ENCODE measurements at regions not wholly inside any gene's neighbourhood (a gene's known extent, or its start where the extent isn't known, plus 50 kb on each side); places are given as distances from the start of the nearest gene placed in this dataset.

GRCh38 chr1:98458511-98459485 is 202.7 kb upstream of the SNX7 start:
- H3K9me2 ChIP-seq (replicated peaks; ENCODE audit: low read length), result no peaks in the 10 kb centered on the region
- no peaks in the 10 kb centered on the region for H4K20me1 ChIP-seq (ENCODE audit: low read length)
- ATAC-seq (no peak), DNase-seq (no peak)
- intact Hi-C loops (cut with micrococcal nuclease), result no loop called here
- no peak overlapping the region for H3K27ac ChIP-seq (ENCODE audit: low read length)
- no peaks in the 10 kb centered on the region for H3K9me3 ChIP-seq (ENCODE audit: low read length)
- no TSS peak for BruUV-seq (replicated peaks)
- no peaks in the 10 kb centered on the region for H3K4me1 ChIP-seq (ENCODE audit: insufficient read depth, low read length)
- ChIA-PET CTCF (no interaction called here), POLR2A (ENCODE audit: unreplicated experiment) (interaction anchor here (0.6 kb wide), 1 partner anchor 387 kb away, joined by 3 read pairs; no protein-coding TSS in a partner anchor)
- H3K4me3 ChIP-seq (ENCODE audit: low read length), result no peak overlapping the region
- no peak for TF ChIP-seq EZH2 (IDR thresholded peaks at IDR 0.05; ENCODE audit: low read length, unreplicated experiment)
- TF ChIP-seq CTCF (conservative IDR thresholded peaks at IDR 0.05; ENCODE audit: low read depth, low read length), result no peak
- TF ChIP-seq EZH2phosphoT487 (IDR thresholded peaks at IDR 0.05; ENCODE audit: borderline replicate concordance, low read length), result no peak
- no peak overlapping the region for H3K9ac ChIP-seq (ENCODE audit: low read length)
- no peaks in the 10 kb centered on the region for H3F3A ChIP-seq (ENCODE audit: low read length, unreplicated experiment)
- no peaks in the 10 kb centered on the region for H3K36me3 ChIP-seq (ENCODE audit: low read depth, low read length)
- no peak overlapping the region for H2AFZ ChIP-seq (ENCODE audit: low read length)
- H3K4me2 ChIP-seq (ENCODE audit: low read length), result no peak overlapping the region
- H3K79me2 ChIP-seq (ENCODE audit: low read length), result no peaks in the 10 kb centered on the region
- no peaks in the 10 kb centered on the region for H3K27me3 ChIP-seq (ENCODE audit: low read length)

- no peaks in the 10 kb centered on the region for H3K36me3 ChIP-seq (ENCODE audit: low read depth, low read length)
- no peaks in the 10 kb centered on the region for H3K9me3 ChIP-seq (ENCODE audit: low read length)
- H3K4me3 ChIP-seq (ENCODE audit: low read length), result no peak overlapping the region
- H3F3A ChIP-seq (ENCODE audit: low read length, unreplicated experiment), result no peaks in the 10 kb centered on the region
- H3K9me2 ChIP-seq (replicated peaks; ENCODE audit: low read length), result no peaks in the 10 kb centered on the region
- CTCF ChIA-PET, result no interaction called here
- H3K27ac ChIP-seq (ENCODE audit: low read length), result no peak overlapping the region
- H3K79me2 ChIP-seq (ENCODE audit: low read length), result no peaks in the 10 kb centered on the region
- no peak overlapping the region for H3K9ac ChIP-seq (ENCODE audit: low read length)
- H3K4me2 ChIP-seq (ENCODE audit: low read length), result no peak overlapping the region
- no peak overlapping the region for H2AFZ ChIP-seq (ENCODE audit: low read length)
- TF ChIP-seq EZH2 (IDR thresholded peaks at IDR 0.05; ENCODE audit: low read length, unreplicated experiment), result no peak
- no peak for TF ChIP-seq CTCF (conservative IDR thresholded peaks at IDR 0.05; ENCODE audit: low read depth, low read length)
- TF ChIP-seq EZH2phosphoT487 (IDR thresholded peaks at IDR 0.05; ENCODE audit: borderline replicate concordance, low read length), result no peak
- intact Hi-C loops (cut with micrococcal nuclease), result no loop called here
- no peaks in the 10 kb centered on the region for H3K4me1 ChIP-seq (ENCODE audit: insufficient read depth, low read length)
- BruUV-seq (replicated peaks), result no TSS peak
- no peaks in the 10 kb centered on the region for H4K20me1 ChIP-seq (ENCODE audit: low read length)
- no peaks in the 10 kb centered on the region for H3K27me3 ChIP-seq (ENCODE audit: low read length)
- POLR2A ChIA-PET (ENCODE audit: unreplicated experiment), result no interaction called here
- ATAC-seq (no peak), DNase-seq (no peak)
Measured at GRCh38 chr1:98457248-98457647, 204.3 kb upstream of the SNX7 start.

- no peak for TF ChIP-seq CTCF (conservative IDR thresholded peaks at IDR 0.05; ENCODE audit: low read depth, low read length)
- no peak for TF ChIP-seq EZH2 (IDR thresholded peaks at IDR 0.05; ENCODE audit: low read length, unreplicated experiment)
- TF ChIP-seq EZH2phosphoT487 (IDR thresholded peaks at IDR 0.05; ENCODE audit: borderline replicate concordance, low read length), result no peak
- CTCF ChIA-PET, result no interaction called here
- no peaks in the 10 kb centered on the region for H4K20me1 ChIP-seq (ENCODE audit: low read length)
- no peaks in the 10 kb centered on the region for H3K9me3 ChIP-seq (ENCODE audit: low read length)
- no peaks in the 10 kb centered on the region for H3K36me3 ChIP-seq (ENCODE audit: low read depth, low read length)
- DNase-seq, result no peak
- no peak for ATAC-seq
- H3K9me2 ChIP-seq (replicated peaks; ENCODE audit: low read length), result no peaks in the 10 kb centered on the region
- H3K79me2 ChIP-seq (ENCODE audit: low read length), result no peaks in the 10 kb centered on the region
- no peaks in the 10 kb centered on the region for H3F3A ChIP-seq (ENCODE audit: low read length, unreplicated experiment)
- H3K27ac ChIP-seq (ENCODE audit: low read length), result no peak overlapping the region
- POLR2A ChIA-PET (ENCODE audit: unreplicated experiment), result no interaction called here
- H3K4me3 ChIP-seq (ENCODE audit: low read length), result no peak overlapping the region
- H3K27me3 ChIP-seq (ENCODE audit: low read length), result no peaks in the 10 kb centered on the region
- H2AFZ ChIP-seq (ENCODE audit: low read length), result peak overlapping the region; percentile 17; the same call in 1 of the 2 replicates
- no peak overlapping the region for H3K4me2 ChIP-seq (ENCODE audit: low read length)
- BruUV-seq (replicated peaks), result no TSS peak
- intact Hi-C loops (cut with micrococcal nuclease), result no loop called here
- H3K4me1 ChIP-seq (ENCODE audit: insufficient read depth, low read length), result no peaks in the 10 kb centered on the region
- no peak overlapping the region for H3K9ac ChIP-seq (ENCODE audit: low read length)
Measured at GRCh38 chr1:98454666-98455065, 206.9 kb upstream of the SNX7 start.
